HEK293 (cell line): ENCODE measurements at regions not wholly inside any gene's neighbourhood (a gene's known extent, or its start where the extent isn't known, plus 50 kb on each side); places are given as distances from the start of the nearest gene placed in this dataset.
A peak's percentile ranks its signal among the peaks of the same experiment; 100 is the strongest.

Experiments used
- CTCF ChIA-PET: fragments of 350-600 bp; formaldehyde crosslinking; extraction: SDS; loops from one replicate; lab custom pipeline; 2021; ENCODE audit warnings: antibody characterized with exemption; lab: Yijun Ruan, JAX
- POLR2A ChIA-PET: fragments of 300-600 bp; formaldehyde crosslinking; extraction: SDS; loops from one replicate; lab custom pipeline; 2020; ENCODE audit warnings: antibody characterized with exemption, inconsistent platforms; lab: Yijun Ruan, JAX
- H3K27ac ChIP-seq: fragments of 200-500 bp; sonication (Bioruptor generic); 2 replicates; pipeline ENCODE4 v1.5.1; 2014; ENCODE audit warnings: low read depth, low read length, control low read depth, inconsistent platforms; ENCODE audit errors: extremely low read depth
- H3K36me3 ChIP-seq, 2 experiments: fragments of 200-500 bp in 1 of 2; sonication (Bioruptor generic) in 1 of 2; 1 replicate in 1 of 2; 2 replicates in 1 of 2; pipeline ENCODE4 v1.5.1; 2014 to 2017; ENCODE audit warnings: inconsistent platforms in 2 of 2, low read length in 2 of 2; ENCODE audit not compliant: control insufficient read depth in 2 of 2, insufficient read depth in 1 of 2
- H3K4me1 ChIP-seq: fragments of 200-500 bp; sonication (Bioruptor generic); 2 replicates; pipeline ENCODE4 v1.5.1; 2014; ENCODE audit warnings: mild to moderate bottlenecking, low read length, inconsistent platforms; ENCODE audit not compliant: control insufficient read depth, insufficient read depth
- H3K4me3 ChIP-seq: 2 replicates; pipeline ENCODE4 v1.5.1; 2011; ENCODE audit warnings: low read depth, mild to moderate bottlenecking, control low read depth, low read length, moderate library complexity
- H3K9me3 ChIP-seq: fragments of 200-500 bp; sonication (Bioruptor generic); 2 replicates; pipeline ENCODE4 v1.5.1; 2014; ENCODE audit warnings: low read depth, low read length, inconsistent platforms; ENCODE audit not compliant: control insufficient read depth, insufficient read depth
- ELK4 ChIP-seq: IDR thresholded peaks from 2 replicates; pipeline ENCODE4 v1.6.1; 2011; ENCODE audit warnings: mild to moderate bottlenecking, low read depth, low read length, borderline replicate concordance
- HIC1 ChIP-seq: fragments of 450-650 bp; formaldehyde crosslinking; IDR thresholded peaks from 2 replicates; pipeline ENCODE4 v1.5.1; 2016; ENCODE audit warnings: missing biosample characterization, missing genetic modification characterization
- HOXA7 ChIP-seq: sonication (generic); formaldehyde crosslinking; IDR thresholded peaks from 2 replicates; pipeline ENCODE4 v1.8.1; 2022; ENCODE audit warnings: missing genetic modification reagents, borderline replicate concordance
- HOXC10 ChIP-seq: sonication (generic); formaldehyde crosslinking; IDR thresholded peaks from 2 replicates; pipeline ENCODE4 v1.8.1; 2023; ENCODE audit warnings: mild to moderate bottlenecking, missing genetic modification reagents
- HOXD13 ChIP-seq: sonication (generic); formaldehyde crosslinking; IDR thresholded peaks from 2 replicates; pipeline ENCODE4 v1.8.0; 2022; ENCODE audit warnings: missing genetic modification reagents, borderline replicate concordance
- KLF9 ChIP-seq: fragments of 450-650 bp; formaldehyde crosslinking; IDR thresholded peaks from 2 replicates; pipeline ENCODE4 v1.5.1; 2016; ENCODE audit warnings: missing biosample characterization, missing genetic modification characterization, low read depth
- OSR2 ChIP-seq: fragments of 450-650 bp; formaldehyde crosslinking; IDR thresholded peaks from 2 replicates; pipeline ENCODE4 v1.5.1; 2016; ENCODE audit warnings: missing biosample characterization, missing genetic modification characterization
- PATZ1 ChIP-seq: fragments of 450-650 bp; formaldehyde crosslinking; IDR thresholded peaks from 2 replicates; pipeline ENCODE4 v1.5.1; 2016; ENCODE audit warnings: missing biosample characterization, missing genetic modification characterization
- REPIN1 ChIP-seq: fragments of 450-650 bp; formaldehyde crosslinking; IDR thresholded peaks from 2 replicates; pipeline ENCODE4 v1.5.1; 2017; ENCODE audit warnings: missing biosample characterization, missing genetic modification characterization, low read depth
- YY1 ChIP-seq: fragments of 450-650 bp; formaldehyde crosslinking; IDR thresholded peaks from 2 replicates; pipeline ENCODE4 v1.5.1; 2018; ENCODE audit warnings: missing biosample characterization, missing genetic modification characterization
- ZBTB8A ChIP-seq: fragments of 450-650 bp; formaldehyde crosslinking; IDR thresholded peaks from 2 replicates; pipeline ENCODE4 v1.5.1; 2016; ENCODE audit warnings: missing biosample characterization, missing genetic modification characterization
- ZFP37 ChIP-seq: fragments of 450-650 bp; formaldehyde crosslinking; IDR thresholded peaks from 2 replicates; pipeline ENCODE4 v1.5.1; 2016; ENCODE audit warnings: missing biosample characterization, missing genetic modification characterization
- ZFP69B ChIP-seq: fragments of 450-650 bp; formaldehyde crosslinking; IDR thresholded peaks from 2 replicates; pipeline ENCODE4 v1.5.1; 2016; ENCODE audit warnings: missing biosample characterization, missing genetic modification characterization
- ZNF121 ChIP-seq: fragments of 450-650 bp; formaldehyde crosslinking; IDR thresholded peaks from 2 replicates; pipeline ENCODE4 v1.5.1; 2016; ENCODE audit warnings: missing biosample characterization, missing genetic modification characterization
- ZNF140 ChIP-seq: fragments of 450-650 bp; formaldehyde crosslinking; IDR thresholded peaks from 2 replicates; pipeline ENCODE4 v1.5.1; 2016; ENCODE audit warnings: missing biosample characterization, missing genetic modification characterization
- ZNF155 ChIP-seq: fragments of 450-650 bp; formaldehyde crosslinking; IDR thresholded peaks from 2 replicates; pipeline ENCODE4 v1.5.1; 2016; ENCODE audit warnings: missing biosample characterization, missing genetic modification characterization
- ZNF16 ChIP-seq: fragments of 450-650 bp; formaldehyde crosslinking; IDR thresholded peaks from 2 replicates; pipeline ENCODE4 v1.5.1; 2016; ENCODE audit warnings: low read depth, missing biosample characterization, missing genetic modification characterization
- ZNF184 ChIP-seq: fragments of 450-650 bp; IDR thresholded peaks from 2 replicates; pipeline ENCODE4 v1.5.1; 2018; ENCODE audit warnings: missing biosample characterization, mild to moderate bottlenecking, missing genetic modification characterization
- ZNF19 ChIP-seq: fragments of 450-650 bp; formaldehyde crosslinking; IDR thresholded peaks from 2 replicates; pipeline ENCODE4; 2016; ENCODE audit warnings: missing biosample characterization, missing genetic modification characterization, low read depth
- ZNF24 ChIP-seq: fragments of 450-650 bp; formaldehyde crosslinking; IDR thresholded peaks from 2 replicates; pipeline ENCODE4 v1.5.1; 2016; ENCODE audit warnings: missing biosample characterization, missing genetic modification characterization
- ZNF350 ChIP-seq: fragments of 450-650 bp; formaldehyde crosslinking; IDR thresholded peaks from 2 replicates; pipeline ENCODE4 v1.5.0; 2017; ENCODE audit warnings: missing biosample characterization, mild to moderate bottlenecking, missing genetic modification characterization
- ZNF423 ChIP-seq: fragments of 450-650 bp; formaldehyde crosslinking; IDR thresholded peaks from 2 replicates; pipeline ENCODE4 v1.5.1; 2016; ENCODE audit warnings: missing biosample characterization, missing genetic modification characterization
- ZNF514 ChIP-seq: fragments of 450-650 bp; formaldehyde crosslinking; IDR thresholded peaks from 2 replicates; pipeline ENCODE4 v1.5.1; 2016; ENCODE audit warnings: missing biosample characterization, missing genetic modification characterization
- ZNF555 ChIP-seq: fragments of 450-650 bp; formaldehyde crosslinking; conservative IDR thresholded peaks from 2 replicates; pipeline ENCODE4 v1.5.1; 2017; ENCODE audit warnings: missing biosample characterization, mild to moderate bottlenecking, missing genetic modification characterization, inconsistent platforms
- ZNF585B ChIP-seq: fragments of 450-650 bp; formaldehyde crosslinking; IDR thresholded peaks from 2 replicates; pipeline ENCODE4 v1.5.1; 2016; ENCODE audit warnings: missing biosample characterization, missing genetic modification characterization
- ZNF747 ChIP-seq: fragments of 450-650 bp; formaldehyde crosslinking; IDR thresholded peaks from 2 replicates; pipeline ENCODE4 v1.5.1; 2016; ENCODE audit warnings: missing biosample characterization, missing genetic modification characterization
- ZNF768 ChIP-seq: fragments of 450-650 bp; formaldehyde crosslinking; IDR thresholded peaks from 2 replicates; pipeline ENCODE4 v1.5.1; 2018; ENCODE audit warnings: missing biosample characterization, mild to moderate bottlenecking, missing genetic modification characterization
- ZNF776 ChIP-seq: fragments of 450-650 bp; formaldehyde crosslinking; IDR thresholded peaks from 2 replicates; pipeline ENCODE4 v1.5.0; 2017; ENCODE audit warnings: missing biosample characterization, missing genetic modification characterization, borderline replicate concordance
- ZSCAN4 ChIP-seq: fragments of 450-650 bp; formaldehyde crosslinking; IDR thresholded peaks from 2 replicates; pipeline ENCODE4 v1.5.1; 2017; ENCODE audit warnings: missing biosample characterization, missing genetic modification characterization

DNA sequence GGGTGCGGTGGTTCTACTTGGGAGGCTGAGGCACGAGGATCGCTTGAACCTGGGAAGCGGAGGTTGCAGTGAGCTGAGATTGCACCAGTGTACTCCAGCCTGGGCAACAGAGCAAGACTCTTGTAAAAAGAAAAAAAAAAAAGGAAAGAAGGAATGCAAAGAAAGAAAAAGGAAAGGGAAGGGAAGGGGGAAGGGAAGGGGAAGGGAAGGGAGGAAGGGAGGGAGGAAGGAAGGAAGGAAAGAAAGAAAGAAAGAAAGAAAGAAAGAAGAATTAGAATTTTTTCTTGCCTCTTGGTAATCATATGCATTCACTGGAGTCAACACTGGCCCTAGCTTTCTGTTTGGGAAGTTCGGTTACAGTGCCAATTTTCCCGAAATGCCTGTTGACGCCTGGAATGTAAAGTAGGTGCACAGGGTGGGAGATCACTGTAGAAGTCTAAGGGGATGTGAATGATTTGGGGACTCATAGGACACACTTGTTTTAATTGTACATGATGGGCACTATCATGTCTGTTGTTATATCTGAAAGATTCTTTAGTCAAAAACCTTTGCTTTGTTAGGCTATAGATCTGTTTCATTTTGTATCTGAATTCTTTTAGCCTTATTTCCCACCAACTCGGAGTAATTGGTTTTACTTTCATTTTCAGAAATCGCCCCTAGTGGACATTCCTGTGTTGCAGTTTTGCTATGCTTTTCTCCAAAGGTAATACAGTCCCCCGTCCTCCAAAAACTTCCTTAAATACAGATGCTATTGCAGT lies 59.8 kb upstream of the MORC3 start (continued):
- no peak for TF ChIP-seq ZFP37 (tag by site-specific recombination)
- no peak for TF ChIP-seq ZNF555 (tag by site-specific recombination)
- 0 out of 2 replicates have a peak, but pooled peaks have one; percentile 21 for TF ChIP-seq ZNF423 (tag by site-specific recombination)
- no peak for TF ChIP-seq ZNF350
- no peak for TF ChIP-seq REPIN1

DNA sequence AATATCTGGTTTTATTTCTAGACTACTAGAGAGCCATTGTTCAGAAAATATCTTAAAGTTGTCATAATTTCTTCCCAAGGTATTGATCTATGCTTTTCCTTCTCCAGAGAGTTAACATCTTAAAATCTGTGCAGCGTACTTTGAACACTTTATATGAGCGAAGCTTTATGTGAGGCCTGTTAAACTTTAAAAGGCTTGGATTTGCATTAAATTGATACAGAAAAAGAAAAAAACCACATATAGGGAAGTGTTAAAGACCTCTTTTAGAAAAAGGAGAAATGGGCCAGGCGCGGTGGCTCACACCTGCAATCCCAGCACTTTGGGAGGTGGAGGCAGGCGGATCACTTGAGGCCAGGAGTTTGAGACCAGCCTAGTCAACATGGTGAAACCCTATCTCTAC lies 59.2 kb upstream of the MORC3 start:
- ChIA-PET POLR2A (interaction anchor here (1.6 kb wide), 1 partner anchor 60 kb away, joined by 9 read pairs; the partner anchor contains the start of gene MORC3), CTCF (interaction anchor here (0.6 to 2.4 kb wide), 9 partner anchors 12 to 249 kb away, joined by 3 to 10 read pairs (median 3); no protein-coding TSS in a partner anchor)
- H3K4me1 ChIP-seq, result no peaks in the 10 kb centered on the region
- H3K4me3 ChIP-seq, result no peak overlapping the region
- H3K9me3 ChIP-seq, result no peaks in the 10 kb centered on the region
- peaks cover 7 to 10% of the 10 kb centered on the region in 2 experiments for H3K36me3 ChIP-seq
- TF ChIP-seq ZNF768 (tag by site-specific recombination) (no peak), HIC1 (tag by site-specific recombination) (no peak), KLF9 (tag by site-specific recombination) (no peak), ZFP69B (tag by site-specific recombination) (no peak), ZNF184 (tag by site-specific recombination) (0 out of 2 replicates have a peak, but pooled peaks have one; percentile 16), HOXA7 (CRISPR knock-in tag) (no peak), YY1 (no peak), ZSCAN4 (tag by site-specific recombination) (no peak)
- no peak overlapping the region for H3K27ac ChIP-seq

- no peak overlapping the region for H3K4me3 ChIP-seq
- no peaks in the 10 kb centered on the region for H3K4me1 ChIP-seq
- peaks cover 7 to 10% of the 10 kb centered on the region in 2 experiments for H3K36me3 ChIP-seq
- ChIA-PET POLR2A (interaction anchor here (0.7 to 1.6 kb wide), 2 partner anchors 8 to 59 kb away, joined by 9 to 11 read pairs; partner anchors contain the start of gene MORC3), CTCF (interaction anchor here (0.6 to 2.2 kb wide), 6 partner anchors 8 to 25 kb away, joined by 3 to 5 read pairs (median 3); no protein-coding TSS in a partner anchor)
- H3K27ac ChIP-seq, result no peak overlapping the region
- H3K9me3 ChIP-seq, result no peaks in the 10 kb centered on the region
- no peak for TF ChIP-seq ZNF585B (tag by site-specific recombination)
- TF ChIP-seq ZNF776 (tag by site-specific recombination), result no peak
- TF ChIP-seq OSR2 (tag by site-specific recombination), result no peak
- no peak for TF ChIP-seq ZBTB8A (tag by site-specific recombination)
- TF ChIP-seq HOXD13 (CRISPR knock-in tag), result no peak
- TF ChIP-seq HOXC10 (CRISPR knock-in tag), result no peak
- TF ChIP-seq ZNF514 (tag by site-specific recombination), result no peak
- TF ChIP-seq ZNF121 (tag by site-specific recombination), result no peak
- no peak for TF ChIP-seq ZNF24
- no peak for TF ChIP-seq PATZ1 (tag by site-specific recombination)
- TF ChIP-seq ZNF19 (tag by site-specific recombination), result no peak
- no peak for TF ChIP-seq ZNF747
- no peak for TF ChIP-seq ZNF140
- no peak for TF ChIP-seq ZNF155 (tag by site-specific recombination)
- no peak for TF ChIP-seq ELK4
- no peak for TF ChIP-seq ZNF16
Observed at GRCh38 chr21:36261459-36261858, 58.5 kb upstream of the MORC3 start.
